Psoas muscle (tissue), 7 donors: ENCODE measurements at regions not wholly inside any gene's neighbourhood (a gene's known extent, or its start where the extent isn't known, plus 50 kb on each side); places are given as distances from the start of the nearest gene placed in this dataset.

Experiments
- ATAC-seq, 4 donors: fragments of 200-7000 bp; cut with Tn5 transposase; one replicate each; pipeline ENCODE4 v1.9.1; 2020; ENCODE audit warnings: moderate library complexity in 3 of 4, mild to moderate bottlenecking in 2 of 4
- DNase-seq, 2 donors: peaks; one replicate each; pipeline ENCODE4 v3.0.0-alpha.2; 2020
- H3K27ac ChIP-seq: fragments of 200-600 bp; one replicate; pipeline ENCODE4 v1.8.0; 2022
- H3K27me3 ChIP-seq, 3 donors: fragments of 200-600 bp in 1 of 3; one replicate each; pipeline versions ENCODE4 v1.6.1 to v1.8.0; 2013 to 2022; ENCODE audit warnings: low read length in 2 of 3, mild to moderate bottlenecking in 2 of 3, moderate library complexity in 1 of 3; ENCODE audit not compliant: insufficient read depth in 3 of 3
- H3K36me3 ChIP-seq, 2 donors: fragments of 200-600 bp in 1 of 2; one replicate each; pipeline versions ENCODE4 v1.6.1 to v1.8.0; 2013 to 2022; ENCODE audit warnings: low read depth in 1 of 2, mild to moderate bottlenecking in 1 of 2, moderate library complexity in 1 of 2; ENCODE audit not compliant: insufficient read depth in 1 of 2
- H3K4me1 ChIP-seq: fragments of 200-600 bp; one replicate; pipeline ENCODE4 v1.8.0; 2022
- H3K4me3 ChIP-seq: fragments of 200-600 bp; one replicate; pipeline ENCODE4 v1.8.0; 2022; ENCODE audit warnings: mild to moderate bottlenecking
- H3K9me3 ChIP-seq: fragments of 200-600 bp; one replicate; pipeline ENCODE4 v1.8.0; 2022
- WGBS, 3 donors: extraction: QIAGEN DNeasy Blood & Tissue Kit; methylation state at CpG; one replicate each; pipeline versions ENCODE4 v1.1.6 to v1.1.7; 2013; 5-methylcytosine and 5-hydroxymethylcytosine counted together
- intact Hi-C, 2 donors: fragments of 100-400 bp; cut with DNase I; formaldehyde crosslinking; loops; one replicate each; pipeline versions ENCODE4 v1.11.0 to v1.14.2; 2022
- TF ChIP-seq, protein P1 (sequence below): fragments of 200-600 bp; IDR thresholded peaks from one replicate; pipeline ENCODE4 v1.8.0; 2022; ENCODE audit warnings: antibody characterized with exemption
- donor health status: healthy with polysubstance abuse.
- donor health status: DM: no; HTN: no; CAD: no; lungs with moderate emphysema.
- donor health status: Bipolar disorder and iron deficiency.
- donor health status: healthy.
- donor health status: DM: yes; HTN: yes; CAD: no.
- donor health status: DM: no; HTN: no; CAD: no.
- donor health status: DM: yes; HTN: yes; CAD: no.

DNA sequence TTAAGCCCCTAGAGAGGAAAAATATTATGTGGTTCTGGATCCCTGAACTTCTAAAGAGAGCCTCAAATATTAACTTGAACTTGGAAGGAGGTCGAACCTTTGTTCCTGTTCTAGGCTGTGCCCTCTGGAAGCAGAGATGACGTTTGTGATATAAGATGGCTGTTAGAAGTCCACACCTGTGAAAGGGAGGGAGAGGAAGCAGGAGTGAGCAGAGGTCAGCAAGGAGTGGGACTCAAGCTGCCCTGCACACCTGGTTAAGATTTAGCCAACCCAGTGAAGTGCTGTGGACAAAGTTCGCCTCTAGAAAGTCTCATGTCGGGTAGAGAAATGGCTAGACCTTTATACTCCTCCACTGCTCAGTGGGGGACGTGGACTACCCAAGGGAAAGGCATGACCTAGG lies 566.2 kb downstream of the MID1IP1 start:
- Histone ChIP-seq H3K4me3 (no peak overlapping the region), H3K36me3 (no peaks in the 10 kb centered on the region), H3K9me3 (no peaks in the 10 kb centered on the region), H3K4me1 (no peaks in the 10 kb centered on the region), H3K27ac (no peak overlapping the region), H3K27me3 (peaks cover 0 to 13% (median 0%) of the 10 kb centered on the region in 3 donors)
- 70 to 87% (median 83%) methylated on average over 4 to 5 of the region's 5 CpGs for WGBS, 3 donors
- DNase-seq (no peak), ATAC-seq (no peak)
- intact Hi-C loops, result no loop called here
- TF ChIP-seq, protein P1, sequence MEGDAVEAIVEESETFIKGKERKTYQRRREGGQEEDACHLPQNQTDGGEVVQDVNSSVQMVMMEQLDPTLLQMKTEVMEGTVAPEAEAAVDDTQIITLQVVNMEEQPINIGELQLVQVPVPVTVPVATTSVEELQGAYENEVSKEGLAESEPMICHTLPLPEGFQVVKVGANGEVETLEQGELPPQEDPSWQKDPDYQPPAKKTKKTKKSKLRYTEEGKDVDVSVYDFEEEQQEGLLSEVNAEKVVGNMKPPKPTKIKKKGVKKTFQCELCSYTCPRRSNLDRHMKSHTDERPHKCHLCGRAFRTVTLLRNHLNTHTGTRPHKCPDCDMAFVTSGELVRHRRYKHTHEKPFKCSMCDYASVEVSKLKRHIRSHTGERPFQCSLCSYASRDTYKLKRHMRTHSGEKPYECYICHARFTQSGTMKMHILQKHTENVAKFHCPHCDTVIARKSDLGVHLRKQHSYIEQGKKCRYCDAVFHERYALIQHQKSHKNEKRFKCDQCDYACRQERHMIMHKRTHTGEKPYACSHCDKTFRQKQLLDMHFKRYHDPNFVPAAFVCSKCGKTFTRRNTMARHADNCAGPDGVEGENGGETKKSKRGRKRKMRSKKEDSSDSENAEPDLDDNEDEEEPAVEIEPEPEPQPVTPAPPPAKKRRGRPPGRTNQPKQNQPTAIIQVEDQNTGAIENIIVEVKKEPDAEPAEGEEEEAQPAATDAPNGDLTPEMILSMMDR, result no peak

DNA sequence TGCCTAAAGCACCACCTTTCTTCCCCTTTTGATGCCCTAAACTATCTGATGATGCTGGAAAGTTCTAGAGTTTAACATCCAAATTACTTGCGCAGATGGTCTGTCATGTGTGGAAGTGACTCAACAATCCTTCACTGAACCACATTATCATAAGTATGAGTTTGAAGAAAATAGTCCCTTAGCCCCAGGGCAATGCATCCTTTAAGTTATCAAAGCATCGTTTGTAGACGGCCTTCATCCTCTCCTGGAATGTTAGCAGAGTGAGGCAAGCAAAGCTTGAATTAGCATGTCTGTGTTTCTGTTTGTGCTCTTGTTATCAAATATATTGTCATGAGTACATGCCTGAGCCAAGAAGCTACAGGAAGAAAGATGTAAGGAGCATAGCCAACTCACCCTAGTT lies 570.9 kb downstream of the MID1IP1 start:
- Histone ChIP-seq H3K4me1 (no peaks in the 10 kb centered on the region), H3K4me3 (no peak overlapping the region), H3K36me3 (no peaks in the 10 kb centered on the region), H3K27ac (no peak overlapping the region), H3K27me3 (peaks cover 0 to 9% (median 0%) of the 10 kb centered on the region in 3 donors), H3K9me3 (no peaks in the 10 kb centered on the region)
- no peak for ATAC-seq
- 84 to 94% (median 92%) methylated on average over 3 of the region's 3 CpGs for WGBS, 3 donors
- TF ChIP-seq, protein P1, result no peak
- intact Hi-C loops, result no loop called here
- DNase-seq, result no peak

DNA sequence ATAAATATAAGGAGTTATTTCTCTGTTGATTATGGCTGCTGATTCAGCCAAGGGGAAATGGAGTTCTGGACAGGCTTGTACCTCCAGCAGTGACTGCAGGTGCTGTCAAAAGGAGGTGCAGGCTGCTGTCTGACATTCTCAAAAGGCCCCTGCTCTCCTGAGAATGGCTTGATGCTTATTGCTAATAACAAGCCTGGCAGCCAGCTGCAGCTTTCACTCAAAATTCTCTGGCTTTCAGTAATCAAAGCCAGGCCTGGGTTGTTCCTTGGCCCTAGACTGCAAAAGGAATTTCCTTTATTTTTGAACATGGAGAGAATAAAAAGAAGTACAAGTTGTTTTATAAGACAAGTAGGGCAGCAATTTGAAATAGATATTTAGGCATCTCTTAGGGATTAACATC lies 575.9 kb downstream of the MID1IP1 start:
- no peak overlapping the region for H3K4me3 ChIP-seq
- intact Hi-C loops, result no loop called here
- no peak overlapping the region for H3K27ac ChIP-seq
- TF ChIP-seq, protein P1, result no peak
- peaks cover 0 to 6% (median 0%) of the 10 kb centered on the region in 3 donors for H3K27me3 ChIP-seq
- no peaks in the 10 kb centered on the region for H3K9me3 ChIP-seq
- no peak for DNase-seq
- H3K36me3 ChIP-seq, result no peaks in the 10 kb centered on the region
- no peaks in the 10 kb centered on the region for H3K4me1 ChIP-seq
- ATAC-seq, result no peak

DNA sequence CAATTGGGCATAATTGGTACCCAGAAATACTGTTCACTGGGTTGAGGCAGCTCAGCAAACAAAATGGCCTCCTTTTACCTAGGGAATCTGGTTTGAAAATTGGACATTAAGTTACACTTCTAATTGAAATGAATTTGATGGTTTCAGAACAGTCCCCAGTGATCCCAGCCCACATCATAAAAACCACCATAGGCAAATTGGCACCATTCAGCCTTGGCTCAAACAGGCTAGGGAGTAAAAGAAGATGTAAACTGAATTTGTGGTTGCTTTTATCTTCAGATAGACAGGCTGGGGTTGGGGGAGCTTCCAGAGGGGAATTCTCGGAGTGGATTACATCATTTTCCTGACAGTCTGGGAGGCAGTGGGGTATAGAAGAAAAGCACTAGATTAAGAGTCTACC lies 576.5 kb downstream of the MID1IP1 start:
- DNase-seq, result no peak
- ATAC-seq, result no peak
- TF ChIP-seq, protein P1, result no peak
- Histone ChIP-seq H3K27ac (no peak overlapping the region), H3K27me3 (peaks cover 0 to 8% (median 0%) of the 10 kb centered on the region in 3 donors), H3K9me3 (no peaks in the 10 kb centered on the region), H3K4me1 (no peaks in the 10 kb centered on the region), H3K4me3 (no peak overlapping the region), H3K36me3 (no peaks in the 10 kb centered on the region)
- intact Hi-C loops, result no loop called here
- WGBS, 3 donors, result 88 to 100% (median 93%) methylated on average over 1 of the region's 1 CpG

DNA sequence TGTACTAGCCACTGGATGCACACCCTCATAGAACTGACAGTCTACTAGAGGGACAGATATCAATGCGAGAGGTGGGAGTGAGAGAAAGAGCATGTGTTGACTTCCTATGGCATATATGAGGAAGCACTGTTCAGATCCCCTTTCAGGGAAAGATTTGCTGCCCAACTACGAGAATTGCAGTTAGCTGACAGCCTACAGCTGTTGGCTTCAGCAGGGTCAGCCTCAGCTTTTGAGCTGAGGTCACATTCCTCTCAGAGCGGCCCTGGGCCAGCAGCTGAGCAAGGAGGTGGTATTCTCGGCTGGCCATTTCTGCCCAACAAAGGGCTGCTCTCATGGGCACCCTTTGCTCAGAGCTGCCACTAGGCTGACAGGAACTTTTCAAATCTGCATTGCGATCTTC lies 580.2 kb downstream of the MID1IP1 start:
- DNase-seq (no peak), ATAC-seq (no peak)
- H3K36me3 ChIP-seq, result no peaks in the 10 kb centered on the region
- H3K9me3 ChIP-seq, result no peaks in the 10 kb centered on the region
- H3K4me1 ChIP-seq, result no peaks in the 10 kb centered on the region
- intact Hi-C loops, result no loop called here
- H3K27me3 ChIP-seq, result peaks cover 0 to 22% (median 0%) of the 10 kb centered on the region in 3 donors
- WGBS, 3 donors, result 42 to 47% (median 46%) methylated on average over 5 of the region's 5 CpGs
- no peak overlapping the region for H3K27ac ChIP-seq
- no peak overlapping the region for H3K4me3 ChIP-seq
- TF ChIP-seq, protein P1, result no peak
